SK-N-DZ (cell line): ENCODE measurements at regions not wholly inside any gene's neighbourhood (a gene's known extent, or its start where the extent isn't known, plus 50 kb on each side); places are given as distances from the start of the nearest gene placed in this dataset.

Experiments
- DNase-seq: peaks from one replicate; pipeline ENCODE4 v3.0.0-alpha.2; 2015; ENCODE audit warnings: low spot score

DNA sequence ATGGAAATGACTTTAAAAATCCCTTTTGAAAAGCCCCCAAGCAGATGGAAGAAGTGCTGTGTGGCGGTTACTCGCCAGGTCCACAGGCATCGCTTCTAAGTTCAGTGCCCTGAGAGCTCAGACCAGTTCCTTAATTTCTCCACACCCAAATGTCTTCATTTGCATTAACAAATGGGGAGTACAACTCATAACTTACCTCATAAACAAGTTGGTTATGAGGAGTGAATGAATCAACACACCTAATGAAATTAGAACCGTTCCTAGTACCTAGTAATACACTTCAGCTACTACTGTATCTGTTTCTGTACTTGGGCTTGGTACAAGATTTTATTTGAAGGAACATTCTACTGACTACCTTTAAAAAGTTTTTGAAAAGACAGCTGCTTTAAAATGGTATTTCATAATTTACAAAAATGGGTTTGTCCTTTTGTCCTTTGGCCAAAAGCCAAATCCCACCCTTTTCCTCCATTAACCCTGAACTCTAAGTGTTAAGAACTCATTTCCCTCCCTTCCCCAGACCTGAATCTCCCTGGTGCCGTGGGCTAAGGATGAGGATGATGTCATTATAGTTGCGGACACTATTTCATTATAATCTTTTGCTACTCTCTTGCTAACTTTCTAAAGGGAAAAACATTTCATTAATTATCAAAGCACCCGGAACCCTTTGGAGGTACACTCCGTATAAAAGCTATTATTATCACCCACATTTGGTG, 221.5 kb upstream of the CELF2 start:
- DNase-seq = no peak

DNA sequence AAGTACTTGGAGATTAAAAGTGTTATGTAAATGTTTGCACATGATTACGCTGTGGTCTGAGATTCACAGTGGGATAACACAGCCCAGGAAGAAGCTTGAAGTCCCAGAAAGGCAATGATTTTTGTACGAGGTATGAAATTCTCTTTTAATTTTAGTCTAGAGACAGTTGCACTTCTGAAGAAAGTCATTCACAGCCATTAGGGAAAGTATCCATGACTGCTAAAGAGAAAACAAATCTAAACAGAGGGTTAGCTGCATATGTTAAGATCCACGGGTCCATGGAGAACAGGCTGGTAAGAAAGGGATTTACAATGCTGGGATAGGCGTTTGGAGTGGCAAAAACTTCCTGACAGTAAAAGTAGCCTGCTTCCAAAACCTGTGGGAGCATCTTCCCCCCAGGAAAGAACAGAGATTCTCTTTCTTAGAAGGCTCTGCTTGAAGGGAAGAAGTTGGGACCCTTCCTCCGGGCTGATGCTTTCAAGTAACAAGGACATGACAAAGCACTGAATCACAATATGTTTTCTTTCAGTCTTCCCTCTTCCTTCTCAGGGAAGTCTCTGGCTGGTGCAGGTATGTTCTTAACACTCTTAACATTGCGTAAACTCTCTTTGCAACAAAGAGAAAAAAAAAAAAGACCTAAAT, 220.8 kb upstream of the CELF2 start:
- DNase-seq = no peak

DNA sequence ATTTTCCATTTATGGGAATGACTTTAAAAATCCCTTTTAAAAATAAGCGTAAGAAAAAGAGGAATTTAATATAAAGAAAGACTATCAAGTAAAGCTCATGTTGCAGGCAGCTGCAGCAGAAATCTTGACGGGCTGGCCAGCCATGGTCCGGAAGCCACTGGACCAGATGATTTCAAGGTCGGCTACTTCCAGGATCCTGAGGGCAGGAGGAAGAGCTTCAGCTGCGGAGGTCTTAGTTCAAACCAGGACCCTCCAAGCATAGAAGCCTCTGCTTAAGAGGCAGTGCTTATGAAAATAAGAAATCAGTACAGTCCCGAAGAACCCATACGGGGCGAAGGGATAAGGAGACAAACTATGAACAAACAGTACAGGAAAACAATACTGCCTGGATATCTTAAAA, 220.2 kb upstream of the CELF2 start:
- no peak for DNase-seq

DNA sequence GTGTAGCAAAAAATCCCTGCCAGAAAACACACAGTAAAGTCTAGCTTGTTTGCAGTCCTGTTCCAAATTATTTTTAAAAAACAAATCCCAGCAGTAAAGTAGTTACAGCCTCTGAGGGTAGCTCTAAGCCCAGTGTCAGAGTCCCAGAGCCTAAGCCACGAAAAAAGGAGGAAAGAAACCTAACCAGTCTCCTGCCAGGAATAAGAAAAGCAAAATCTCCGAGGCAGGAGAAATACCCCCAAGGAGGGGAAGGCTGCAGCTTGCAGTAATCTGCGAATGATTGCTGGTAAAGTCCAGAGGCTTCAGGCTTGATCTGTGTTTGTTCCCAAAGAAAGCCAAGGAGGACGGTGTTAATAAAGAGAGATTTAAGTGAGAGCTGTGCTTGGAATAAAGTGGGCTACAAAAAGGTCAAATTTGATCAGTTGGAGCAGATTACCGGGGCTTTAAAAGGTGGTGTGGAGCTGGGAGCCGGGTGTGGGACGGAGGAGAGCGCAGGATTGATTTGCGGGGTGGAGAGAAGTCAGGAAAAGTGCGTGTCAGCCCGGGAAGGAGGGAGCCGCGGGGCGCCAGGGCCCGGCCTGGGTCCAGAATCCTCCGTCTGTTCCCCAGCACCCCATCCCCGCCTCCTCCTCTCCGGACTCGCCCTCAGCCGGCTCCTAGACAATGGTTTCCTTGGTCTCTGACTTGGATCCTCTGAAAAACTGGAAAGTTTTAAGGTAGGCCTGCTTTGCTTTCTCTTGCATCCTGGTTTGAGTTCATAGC, 219.4 kb upstream of the CELF2 start:
- no peak for DNase-seq

DNA sequence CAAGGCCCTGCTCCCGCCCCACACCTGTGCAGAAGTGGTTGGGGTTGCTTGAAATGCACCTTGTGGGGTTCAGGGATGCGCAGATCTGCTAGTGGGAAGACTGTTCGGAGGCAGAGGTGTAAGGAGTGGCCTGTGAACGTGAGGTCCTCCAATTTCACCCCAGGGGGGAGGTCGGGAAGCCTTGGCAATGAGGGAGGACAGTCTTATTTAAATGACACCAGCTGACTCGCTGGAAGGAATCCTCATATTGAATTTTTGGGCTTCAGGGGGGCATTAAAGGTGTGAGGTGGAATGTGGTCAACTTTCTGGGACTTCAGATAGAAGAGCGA, 218.8 kb upstream of the CELF2 start:
- DNase-seq = no peak

DNA sequence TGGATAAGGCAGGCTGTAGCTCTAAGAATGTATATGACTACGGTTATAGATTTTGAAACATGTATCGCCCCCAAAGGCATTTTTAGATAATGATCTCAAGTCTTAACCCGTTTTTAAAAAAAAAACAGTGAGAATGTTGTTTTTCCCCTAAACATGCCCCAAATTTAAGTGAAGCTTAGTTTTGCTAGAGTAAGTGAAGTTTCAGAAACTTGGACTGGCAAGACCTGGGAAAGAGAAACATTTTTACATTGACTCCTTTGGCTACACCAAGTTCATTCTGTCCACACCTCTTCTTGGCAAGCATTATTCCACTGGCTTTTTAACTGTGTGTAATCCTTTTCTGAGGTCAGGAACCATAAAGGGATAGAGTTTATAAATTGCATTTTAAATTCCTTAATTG, 216.7 kb upstream of the CELF2 start:
- DNase-seq = no peak

DNA sequence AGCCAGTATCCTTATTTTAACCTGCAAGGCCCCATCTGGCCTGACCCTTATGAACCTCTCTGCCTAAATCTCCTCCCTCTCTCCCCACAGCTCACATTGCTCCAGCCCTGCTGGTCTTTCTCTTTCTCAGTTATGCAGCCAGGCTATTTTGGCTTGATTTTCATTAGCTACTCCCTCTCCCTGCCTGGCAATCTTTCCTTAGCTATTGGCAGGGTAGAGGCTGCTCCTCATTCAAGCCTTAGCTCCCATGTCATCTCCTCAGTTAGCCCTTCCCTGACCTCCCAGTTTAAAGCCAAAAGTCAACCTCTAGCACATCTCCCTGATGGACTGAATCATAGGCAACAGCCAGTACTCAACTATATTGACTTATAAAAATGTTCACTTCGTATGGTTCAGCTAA, 214.4 kb upstream of the CELF2 start:
- no peak for DNase-seq

DNA sequence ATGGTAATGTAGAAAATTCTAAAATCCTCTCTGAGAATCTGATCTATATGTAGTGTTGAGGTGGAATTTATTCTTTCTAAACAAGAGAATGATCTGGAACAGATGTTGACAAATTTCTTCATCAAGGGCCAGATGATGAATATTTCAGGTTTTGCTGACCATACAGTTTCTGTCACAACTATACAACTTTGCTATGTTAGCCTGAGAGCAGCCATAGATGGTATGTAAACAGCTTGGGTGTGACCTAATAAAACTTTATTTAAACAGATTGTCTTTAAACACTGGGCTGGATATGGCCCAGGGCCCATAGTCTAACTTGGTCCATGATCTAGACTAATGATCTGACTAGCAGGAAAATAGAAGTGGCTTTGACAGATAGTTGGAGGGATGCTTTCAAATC, 213.6 kb upstream of the CELF2 start:
- no peak for DNase-seq

DNA sequence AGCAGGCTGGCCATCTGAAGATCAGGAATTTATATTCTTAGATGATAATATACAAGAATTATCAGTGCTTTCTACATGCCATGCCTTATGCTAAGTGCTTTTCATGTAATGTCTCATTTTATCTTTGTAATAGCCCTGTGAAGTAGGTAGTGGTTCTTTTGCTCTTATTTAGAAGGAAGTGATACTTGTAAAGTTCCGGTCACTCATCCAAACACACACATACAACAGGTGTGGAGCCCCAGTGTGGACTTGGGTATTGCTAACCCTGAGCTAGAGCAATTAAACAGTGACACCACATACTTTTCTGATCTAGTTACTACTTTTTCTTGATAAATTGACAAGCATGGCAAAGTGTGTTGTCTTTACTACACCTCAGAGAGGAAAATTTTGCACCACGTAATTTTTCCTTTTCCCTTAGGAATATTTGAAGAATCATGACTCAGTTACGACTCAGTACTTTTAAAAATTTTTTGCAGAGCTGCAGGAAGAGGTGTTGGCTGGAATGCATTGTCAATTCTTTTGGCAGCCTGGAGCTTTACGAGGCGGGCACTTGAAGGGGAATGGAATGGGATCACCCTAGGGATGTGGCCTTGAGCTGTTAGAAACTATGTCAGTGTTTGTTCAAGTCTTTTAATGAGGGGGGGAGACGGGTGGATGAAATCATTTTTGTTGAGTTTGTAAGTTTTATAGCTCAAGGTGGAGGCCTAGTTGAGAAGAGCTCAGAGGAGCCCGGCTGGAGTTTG, 212.5 kb upstream of the CELF2 start:
- DNase-seq = no peak

DNA sequence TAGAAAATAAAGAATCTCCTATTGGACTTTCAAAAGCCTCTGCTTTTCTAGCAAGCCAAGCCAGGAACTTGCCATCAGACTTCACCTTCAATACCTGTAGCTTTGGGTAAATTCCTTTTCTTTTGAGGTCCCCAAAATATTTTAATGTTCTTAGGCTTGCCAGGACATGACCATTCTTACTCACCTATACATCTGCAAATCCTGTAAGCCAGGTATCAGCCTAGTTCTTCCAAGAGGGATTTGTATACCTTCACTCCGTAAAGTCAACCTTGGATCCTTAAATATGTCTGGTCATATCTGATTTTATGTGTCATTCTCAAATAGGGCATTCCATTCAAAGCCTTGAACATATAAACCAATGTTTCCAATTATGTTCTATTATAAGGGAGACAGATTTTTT, 210.6 kb upstream of the CELF2 start:
- DNase-seq = no peak

DNA sequence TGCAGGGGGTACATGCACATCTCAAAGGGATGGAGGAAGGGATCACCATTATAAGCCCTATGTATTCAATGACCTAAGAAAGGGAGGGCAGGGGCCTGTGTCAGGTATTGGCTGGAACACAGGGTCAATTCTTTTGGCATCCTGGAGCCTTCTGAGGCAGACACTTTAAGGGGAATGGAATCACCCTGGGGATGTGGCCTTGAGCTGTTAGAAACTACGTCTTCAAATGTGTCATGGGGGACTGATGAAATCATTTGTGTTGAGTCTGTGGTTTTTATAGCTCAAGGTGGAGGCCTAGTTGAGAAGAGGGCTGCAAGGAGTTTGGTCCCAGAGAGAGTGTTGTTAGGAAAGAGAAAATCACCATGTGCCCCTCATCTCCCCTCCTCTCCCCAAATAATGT, 206.1 kb upstream of the CELF2 start:
- no peak for DNase-seq

DNA sequence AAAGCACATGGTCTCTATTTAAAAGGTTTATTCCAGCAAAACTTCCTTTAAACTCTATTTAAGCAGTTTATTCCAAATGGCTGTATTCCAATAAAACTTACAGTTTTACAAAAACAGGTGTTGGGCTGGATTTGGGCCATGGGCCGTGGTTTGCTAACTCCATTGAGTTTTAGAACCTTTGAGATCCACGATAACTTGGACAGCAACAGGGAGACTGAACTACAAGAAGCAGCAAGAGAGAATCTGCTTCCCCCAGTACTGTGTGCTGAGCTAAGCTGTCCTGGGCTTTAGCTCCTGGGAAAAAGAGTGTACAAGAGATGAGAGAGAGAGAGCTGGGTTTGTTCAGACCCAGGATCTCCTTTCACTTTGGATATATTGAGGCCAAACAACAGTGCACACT, 204.0 kb upstream of the CELF2 start:
- DNase-seq = no peak

DNA sequence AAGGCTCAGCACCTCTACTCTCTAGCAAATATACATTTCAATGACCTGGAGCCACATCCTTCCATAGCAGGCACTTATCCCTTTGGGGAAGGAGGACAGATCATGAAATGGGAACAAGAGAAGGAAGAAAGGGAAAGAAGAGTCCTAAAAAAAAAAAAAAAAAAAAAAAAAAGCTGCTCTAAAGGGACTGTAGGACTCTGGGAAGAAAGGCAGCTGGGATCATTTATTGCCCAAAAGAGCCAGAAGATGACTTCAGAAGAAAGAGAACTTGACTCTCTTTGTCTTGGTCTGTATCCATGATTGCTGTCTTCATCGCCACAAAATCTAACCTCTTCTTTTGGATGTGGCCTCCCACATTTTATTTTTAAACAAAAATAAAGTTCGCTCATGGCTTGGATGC, 203.6 kb upstream of the CELF2 start:
- DNase-seq = no peak

DNA sequence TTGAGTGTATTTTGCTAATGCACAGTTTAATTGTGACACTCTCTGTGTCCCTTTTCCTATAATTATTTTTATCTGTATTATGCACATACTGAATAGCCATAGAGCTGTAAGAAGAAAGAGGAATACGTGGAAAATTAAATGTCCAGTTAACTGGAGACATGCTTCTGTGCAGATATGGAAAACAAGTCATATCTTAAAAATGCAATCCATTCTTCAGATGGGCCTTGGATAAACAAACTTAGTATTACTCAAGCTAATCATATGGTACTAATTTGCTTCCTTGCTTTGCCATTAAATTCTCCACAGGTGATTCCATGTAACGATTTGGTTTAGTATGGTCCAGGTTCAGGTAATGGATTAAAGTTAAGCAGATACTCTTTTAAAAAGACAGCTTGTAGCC, 201.2 kb upstream of the CELF2 start:
- no peak for DNase-seq

DNA sequence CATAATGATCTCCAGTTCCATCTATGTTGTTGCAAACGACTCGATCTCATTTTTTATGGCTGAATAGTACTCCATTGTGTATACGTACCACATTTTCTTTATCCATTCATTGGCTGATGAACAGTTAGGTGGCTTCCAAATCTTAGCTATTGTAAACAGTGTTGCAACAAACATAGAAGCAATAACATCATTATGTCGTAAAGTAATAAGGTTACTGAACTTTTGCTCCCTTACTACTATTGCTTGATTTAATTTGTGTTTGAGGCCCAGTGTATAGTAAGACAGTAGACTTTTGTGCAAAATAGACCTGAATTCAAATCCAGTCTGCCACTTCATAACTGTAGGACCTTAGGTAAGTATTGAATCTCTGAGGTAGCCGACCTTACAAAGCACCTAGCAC, 200.1 kb upstream of the CELF2 start:
- DNase-seq = no peak

DNA sequence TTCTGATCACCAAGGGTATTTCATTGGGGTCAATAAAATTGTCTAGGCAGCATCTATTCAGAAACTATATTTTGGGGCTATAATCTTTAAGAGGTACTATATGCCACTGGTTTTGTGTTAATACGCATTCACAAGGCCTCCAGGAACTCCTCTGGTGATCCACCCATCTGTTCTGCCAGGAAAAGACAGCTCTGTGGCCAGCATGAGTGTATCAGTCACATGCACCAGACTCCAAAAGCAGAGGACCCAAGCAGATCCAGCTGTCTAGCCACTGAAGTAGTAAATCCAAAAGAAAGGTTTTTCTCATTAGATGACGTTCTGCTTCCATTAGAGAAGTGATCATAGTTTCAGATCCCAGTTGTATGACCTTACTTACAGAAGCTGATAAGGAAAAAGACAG, 199.6 kb upstream of the CELF2 start:
- DNase-seq = no peak

DNA sequence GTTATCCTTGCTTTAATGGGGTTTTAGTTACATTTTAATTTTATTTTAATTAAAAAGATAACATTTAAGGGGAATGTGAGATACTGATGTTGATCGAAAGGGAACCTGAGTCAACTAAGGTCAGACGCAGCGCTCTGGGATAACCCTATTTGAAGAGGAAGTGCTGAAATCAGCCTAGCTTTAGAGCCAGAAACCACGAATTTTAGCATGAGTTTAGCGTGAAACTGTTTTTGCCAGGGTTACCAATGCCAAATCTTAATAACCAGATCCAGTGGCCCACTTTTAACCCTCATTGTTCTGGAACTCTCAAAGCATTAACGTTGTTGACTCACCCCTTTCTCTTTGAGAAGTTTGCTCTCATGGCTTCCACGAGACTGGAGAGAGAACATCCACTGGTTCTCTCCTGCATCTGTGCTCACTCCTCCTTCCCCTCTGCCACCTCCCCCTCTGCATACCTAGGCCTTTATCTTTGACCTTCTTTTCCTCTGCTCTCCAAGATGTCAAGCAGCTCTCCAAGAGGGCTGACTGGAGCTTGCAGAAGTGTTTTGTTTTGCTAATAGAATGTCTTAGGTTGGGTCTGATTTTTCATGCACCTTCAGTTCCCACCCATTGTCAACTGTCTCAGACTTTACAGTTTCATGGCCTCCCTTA, 198.3 kb upstream of the CELF2 start:
- DNase-seq = no peak

DNA sequence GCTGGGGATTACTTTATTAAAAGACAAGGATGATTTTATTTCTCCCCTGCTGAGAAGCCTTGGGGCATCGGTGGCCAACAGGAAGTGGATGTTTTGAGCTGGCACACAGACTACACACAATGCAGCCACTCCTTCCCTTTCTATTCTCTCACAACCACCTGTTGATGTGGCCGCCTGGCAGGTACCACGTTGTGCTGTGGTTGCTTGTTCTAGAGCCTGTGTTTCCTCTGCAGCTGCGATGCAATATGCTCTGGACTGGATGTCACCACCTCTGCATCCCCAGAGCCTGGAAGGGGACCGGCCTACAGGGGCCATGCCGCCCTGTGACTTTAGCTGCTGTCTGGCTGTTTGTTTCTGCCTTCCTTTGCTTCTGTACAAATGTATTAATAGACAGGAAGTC, 195.7 kb upstream of the CELF2 start:
- no peak for DNase-seq

DNA sequence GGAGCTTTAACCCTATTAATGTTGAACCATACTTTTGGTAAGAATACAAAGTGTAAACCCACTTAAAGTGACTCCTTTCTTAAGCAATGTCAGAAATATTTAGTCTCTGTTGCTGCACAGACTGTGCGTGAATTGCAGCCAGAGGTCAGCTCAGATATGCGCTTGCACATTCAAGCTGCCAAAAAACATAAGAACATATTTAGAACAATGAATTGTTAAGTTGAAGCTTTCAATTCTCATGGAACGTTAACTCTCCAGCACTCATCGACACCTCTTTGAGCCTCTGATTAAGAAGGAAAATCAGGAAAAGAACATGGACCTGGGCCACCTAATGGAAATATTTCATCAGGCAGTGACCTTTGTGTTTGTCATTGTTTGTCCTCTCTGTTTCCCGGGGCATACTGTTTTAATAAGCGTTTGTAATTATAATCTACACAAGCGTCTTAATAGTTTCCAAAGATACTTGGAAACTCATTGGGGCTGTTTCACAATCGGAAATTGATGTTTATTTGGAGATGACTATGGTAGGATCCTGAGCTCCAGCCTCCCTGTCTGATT, 193.0 kb upstream of the CELF2 start:
- DNase-seq = no peak

DNA sequence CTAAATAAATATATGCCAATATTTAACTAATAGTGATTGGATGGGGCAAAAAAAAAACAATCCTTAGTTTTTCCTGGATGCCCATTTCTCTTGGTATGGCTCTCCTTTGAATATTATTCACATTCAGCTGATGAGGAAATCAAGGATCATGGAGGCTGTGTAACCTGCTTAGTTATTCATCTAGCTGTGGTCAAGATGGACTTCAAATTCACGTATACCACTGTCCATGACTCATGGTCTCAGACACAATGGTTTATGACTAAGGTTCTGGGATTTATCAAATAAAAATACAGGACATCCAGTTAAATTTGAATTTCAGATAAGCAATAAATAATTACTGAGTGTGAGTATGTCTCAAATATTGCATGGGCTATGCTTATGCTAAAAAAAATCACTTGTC, 191.5 kb upstream of the CELF2 start:
- DNase-seq = no peak

DNA sequence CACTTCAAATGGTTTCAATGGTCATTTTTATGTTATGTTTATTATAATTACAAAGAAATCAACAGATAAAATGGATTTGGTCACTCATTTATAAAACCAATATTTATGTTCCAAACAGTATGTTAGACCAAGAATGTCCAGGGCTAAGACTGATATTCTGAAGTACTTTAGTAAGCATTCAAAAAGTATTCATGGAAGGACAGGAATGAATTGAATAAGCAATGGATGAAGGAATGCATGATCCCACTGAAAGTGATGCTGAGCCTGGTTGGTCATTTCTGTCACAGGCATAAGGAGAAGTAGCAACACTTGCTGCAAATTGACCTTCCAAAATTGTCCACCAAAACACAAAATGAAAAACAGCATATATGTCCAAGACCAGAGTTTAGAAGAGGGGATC, 189.0 kb upstream of the CELF2 start:
- DNase-seq = no peak

DNA sequence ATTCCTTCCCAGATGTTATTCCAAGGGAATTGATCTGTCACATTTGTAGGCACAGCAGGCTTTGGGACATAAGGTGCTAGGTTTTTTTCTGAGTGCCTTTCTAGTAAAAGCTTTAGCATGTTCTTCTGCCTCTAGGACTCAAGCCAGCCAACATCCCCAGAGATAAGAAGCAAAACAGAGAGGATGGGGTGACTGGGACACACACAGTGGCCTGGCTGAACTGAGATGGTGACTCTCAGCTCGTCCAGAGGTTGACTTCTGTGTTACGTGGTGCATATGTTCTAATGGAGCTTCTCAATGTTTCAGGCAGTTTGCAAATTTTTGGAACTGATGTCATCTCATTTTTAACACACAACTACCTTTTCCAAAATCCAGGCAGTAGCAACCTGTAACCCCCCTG, 188.1 kb upstream of the CELF2 start:
- no peak for DNase-seq
